SK-N-SH (cell line): ENCODE measurements at regions not wholly inside any gene's neighbourhood (a gene's known extent, or its start where the extent isn't known, plus 50 kb on each side); places are given as distances from the start of the nearest gene placed in this dataset.

Source experiments
- CTCF ChIP-seq: fragments of 200-600 bp; sonication (generic); IDR thresholded peaks from 2 replicates; pipeline ENCODE4 v1.6.1; 2017; ENCODE audit warnings: antibody characterized with exemption, mild to moderate bottlenecking, moderate library complexity
- EP300 ChIP-seq, 2 experiments: IDR thresholded peaks; 2 replicates each; pipeline versions ENCODE4 v1.4.0 to v1.6.1; 2012; ENCODE audit warnings: borderline replicate concordance in 1 of 2, low read depth in 1 of 2, low read length in 1 of 2
- EZH2phosphoT487 ChIP-seq: fragments of 200-600 bp; sonication (generic); IDR thresholded peaks from 2 replicates; pipeline ENCODE4 v1.6.1; 2017; ENCODE audit warnings: low read depth, mixed run types, mild to moderate bottlenecking, antibody characterized with exemption, moderate library complexity, borderline replicate concordance
- JUND ChIP-seq: IDR thresholded peaks from 2 replicates; pipeline ENCODE4 v1.4.0; 2012
- MAX ChIP-seq: IDR thresholded peaks from 2 replicates; pipeline ENCODE4 v1.4.0; 2012; ENCODE audit warnings: low read depth
- MXI1 ChIP-seq: IDR thresholded peaks from 2 replicates; pipeline ENCODE4 v1.6.1; 2012; ENCODE audit warnings: mild to moderate bottlenecking, low read depth, low read length, improper control_type of control experiment
- POLR2AphosphoS5 ChIP-seq: IDR thresholded peaks from 2 replicates; pipeline ENCODE4 v1.6.1; 2012; ENCODE audit warnings: low read depth, low read length
- RAD21 ChIP-seq: IDR thresholded peaks from 2 replicates; pipeline ENCODE4 v1.6.1; 2012; ENCODE audit warnings: mild to moderate bottlenecking, low read length
- SMC3 ChIP-seq: IDR thresholded peaks from 2 replicates; pipeline ENCODE4 v1.6.1; 2012; ENCODE audit warnings: low read depth, low read length, improper control_type of control experiment

DNA sequence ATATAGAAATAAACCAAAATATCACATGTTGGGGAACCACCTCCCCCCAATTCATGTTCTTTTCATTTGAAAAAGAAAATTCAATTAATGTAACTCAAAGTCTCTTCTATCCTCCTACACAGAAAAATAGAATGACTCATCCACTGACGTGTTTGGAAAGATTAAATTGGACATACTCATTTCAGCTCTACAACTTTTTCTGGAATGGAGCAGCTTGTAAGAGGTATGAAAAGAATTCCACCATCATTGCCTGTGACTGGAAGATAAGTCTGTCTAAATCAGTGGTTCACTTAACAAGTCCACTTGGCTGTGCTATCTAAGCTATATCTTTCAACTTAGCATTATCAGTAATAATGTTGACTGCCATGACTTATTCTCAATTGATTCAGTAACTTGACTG is 702.3 kb downstream of the BRINP3 start:
- no peak for TF ChIP-seq MAX
- TF ChIP-seq SMC3 = no peak
- TF ChIP-seq CTCF = no peak
- no peak for TF ChIP-seq MXI1
- TF ChIP-seq POLR2AphosphoS5 = no peak
- TF ChIP-seq JUND = peak; percentile 73
- TF ChIP-seq RAD21 = no peak
- TF ChIP-seq EP300 (IDR thresholded peaks at IDR 0.05; ENCODE audit: borderline replicate concordance in 1 of 2, low read depth in 1 of 2, low read length in 1 of 2) = no peak
- no peak for TF ChIP-seq EZH2phosphoT487
